NCI-H1105 treated with DMSO at 0.1 percent for 48 hours (cell line): ENCODE measurements at regions not wholly inside any gene's neighbourhood (a gene's known extent, or its start where the extent isn't known, plus 50 kb on each side); places are given as distances from the start of the nearest gene placed in this dataset.

Experiments used
- DNase-seq: peaks from one replicate; lab custom pipeline; 2025; lab: John Stamatoyannopoulos, UW

DNA sequence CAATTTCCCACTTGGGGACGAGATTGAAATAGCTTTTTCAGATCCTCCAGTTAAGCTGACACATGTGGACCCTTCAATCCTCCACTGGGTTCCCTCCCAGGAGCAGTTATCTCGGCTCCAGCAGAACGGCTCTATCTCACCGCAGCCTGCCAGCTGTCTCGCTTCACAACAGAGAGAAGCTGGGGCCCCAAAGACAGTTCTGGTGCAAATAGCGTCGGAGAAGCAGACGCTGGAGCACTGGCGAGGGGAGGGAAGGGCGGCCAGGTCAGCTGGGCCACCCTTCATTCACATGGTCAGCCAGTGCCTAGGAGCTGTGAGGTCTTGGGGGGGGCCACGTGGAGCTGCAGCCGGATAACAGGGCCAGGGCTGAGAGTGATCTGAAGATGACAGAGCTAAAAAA, 141.3 kb upstream of the SDK2 start:
- no peak for DNase-seq

- peak; percentile 3 for DNase-seq
Observed at GRCh38 chr17:73785958-73786743, 141.9 kb upstream of the SDK2 start.

GRCh38 chr17:73787076-73788059, 143.1 kb upstream of the SDK2 start:
- DNase-seq, result peak; percentile 46

DNA sequence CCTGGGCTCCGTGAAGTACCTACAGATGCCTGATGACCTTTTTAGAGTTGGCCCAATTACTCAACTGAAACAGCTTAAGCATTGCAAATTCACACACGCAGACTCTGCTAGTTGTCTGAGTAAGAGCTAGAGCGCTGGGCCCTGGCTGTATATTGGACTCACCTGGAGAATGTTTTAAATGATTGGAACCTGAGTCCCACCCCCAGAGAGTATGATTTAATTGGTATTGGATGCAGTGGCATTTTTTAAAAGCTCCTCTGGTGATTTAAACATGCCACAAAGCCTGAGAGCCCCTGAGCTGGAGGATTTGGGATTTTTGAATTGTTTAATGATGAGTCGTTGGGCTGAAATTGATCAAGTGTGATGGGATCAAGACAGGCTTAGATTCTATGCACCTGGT, 143.9 kb upstream of the SDK2 start:
- no peak for DNase-seq

GRCh38 chr17:73791121-73791520, 146.9 kb upstream of the SDK2 start:
- no peak for DNase-seq

- no peak for DNase-seq
Observed at GRCh38 chr17:73791631-73792030, 147.4 kb upstream of the SDK2 start.

DNA sequence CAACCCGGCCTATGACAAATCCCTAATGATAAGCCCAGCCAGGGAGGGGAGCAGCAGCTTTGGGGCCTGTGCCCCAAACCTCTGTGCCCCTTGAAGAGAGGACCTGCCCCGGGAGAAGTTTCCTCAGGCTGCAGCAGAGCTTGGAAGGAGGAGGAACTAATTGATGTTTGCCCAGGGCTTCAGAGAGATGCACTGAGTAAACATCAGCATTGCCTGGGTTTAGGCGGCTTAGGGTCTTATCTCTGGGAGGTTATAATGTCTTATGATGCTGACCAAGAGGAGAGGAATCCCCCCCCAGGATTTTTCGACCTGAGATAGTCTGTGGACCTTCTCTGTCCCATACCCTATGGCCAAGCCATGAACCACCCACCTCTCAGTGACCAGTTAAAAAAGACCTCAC, 148.7 kb upstream of the SDK2 start:
- no peak for DNase-seq

- DNase-seq, result no peak
Observed at GRCh38 chr17:73794336-73794735, 150.1 kb upstream of the SDK2 start.

DNA sequence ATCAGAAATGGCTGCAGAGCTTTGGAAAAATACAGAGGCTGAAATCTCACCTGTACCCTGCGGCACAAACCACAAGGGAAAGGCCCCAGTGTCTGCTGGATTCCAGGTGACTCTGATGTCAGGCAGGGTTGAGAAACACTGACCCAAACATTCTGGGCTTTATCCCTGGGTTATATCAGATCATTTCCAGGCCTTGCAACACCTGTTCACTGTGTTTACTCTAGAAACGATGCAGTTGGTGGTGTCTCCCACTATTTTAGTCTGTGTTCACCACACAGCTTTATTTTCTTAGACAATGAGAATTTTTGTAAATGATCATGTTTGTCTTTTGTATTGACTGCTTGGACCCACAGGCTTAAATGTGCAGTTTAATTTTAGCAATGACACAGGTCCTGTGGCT, 151.5 kb upstream of the SDK2 start:
- no peak for DNase-seq

- DNase-seq, result no peak
Observed at GRCh38 chr17:73797594-73798110, 153.4 kb upstream of the SDK2 start.

GRCh38 chr17:73798111-73798748, 154.0 kb upstream of the SDK2 start:
- no peak for DNase-seq

- DNase-seq, result no peak
Observed at GRCh38 chr17:73799096-73799495, 154.9 kb upstream of the SDK2 start.

GRCh38 chr17:73799781-73800627, 155.8 kb upstream of the SDK2 start:
- DNase-seq, result no peak

DNA sequence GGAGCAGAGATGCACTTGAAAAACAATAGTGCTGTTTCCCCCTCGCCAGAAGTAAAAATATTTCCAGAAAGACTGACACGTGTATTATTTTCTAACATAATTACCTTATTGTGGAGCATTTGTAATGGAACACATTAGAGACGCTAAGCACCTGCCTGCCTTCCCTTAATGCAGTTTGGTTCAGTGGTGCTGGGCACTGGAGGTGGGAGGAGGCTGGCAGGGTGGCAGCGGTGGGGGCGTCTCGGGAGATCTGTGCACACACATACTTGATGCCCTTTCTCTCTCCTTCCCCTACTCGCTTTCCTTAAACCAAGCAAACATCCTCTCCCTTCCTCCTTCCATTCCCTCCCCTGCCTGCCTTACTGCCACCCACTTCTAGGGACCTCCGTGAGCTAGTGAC, 156.6 kb upstream of the SDK2 start:
- DNase-seq, result peak; percentile 95

GRCh38 chr17:73801455-73802100, 157.3 kb upstream of the SDK2 start:
- peak; percentile 34 for DNase-seq

DNA sequence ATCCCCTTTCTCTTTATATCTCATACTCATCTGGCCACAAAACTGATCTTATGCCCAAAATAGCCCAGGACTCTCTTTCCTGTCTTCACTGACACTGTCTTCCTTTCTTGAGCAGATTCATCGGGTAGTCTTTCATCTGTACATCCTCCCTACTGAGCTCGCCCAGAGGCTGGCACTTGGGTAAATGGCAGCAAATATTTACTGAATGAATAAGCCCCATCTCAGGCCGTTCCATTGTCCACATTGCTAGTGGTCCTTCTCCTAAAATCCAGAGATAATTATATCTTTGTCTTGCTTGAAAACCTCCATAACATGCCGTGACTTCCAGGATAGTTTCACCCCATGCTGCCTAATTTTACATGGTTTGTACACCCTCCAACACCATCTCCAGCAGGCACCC, 158.1 kb upstream of the SDK2 start:
- no peak for DNase-seq

DNA sequence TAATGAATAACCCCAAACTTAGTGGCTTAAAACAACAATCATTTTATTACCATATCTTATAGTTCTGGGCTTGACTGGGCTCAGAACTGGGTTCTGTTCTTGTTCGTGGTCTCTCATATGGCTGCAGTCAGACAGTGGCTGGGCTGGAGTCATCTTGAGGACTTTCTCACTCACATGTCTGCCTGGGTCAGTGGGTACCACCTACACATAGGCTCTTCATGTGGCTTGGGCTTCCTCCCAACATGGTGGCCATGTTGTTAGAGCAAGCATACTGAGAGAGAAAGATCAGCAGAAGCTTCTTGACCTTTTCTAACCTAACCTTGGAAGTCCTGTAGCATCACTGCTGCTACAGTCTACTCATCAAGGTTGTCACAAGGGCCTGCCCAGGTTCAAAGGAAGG, 158.6 kb upstream of the SDK2 start:
- no peak for DNase-seq

DNA sequence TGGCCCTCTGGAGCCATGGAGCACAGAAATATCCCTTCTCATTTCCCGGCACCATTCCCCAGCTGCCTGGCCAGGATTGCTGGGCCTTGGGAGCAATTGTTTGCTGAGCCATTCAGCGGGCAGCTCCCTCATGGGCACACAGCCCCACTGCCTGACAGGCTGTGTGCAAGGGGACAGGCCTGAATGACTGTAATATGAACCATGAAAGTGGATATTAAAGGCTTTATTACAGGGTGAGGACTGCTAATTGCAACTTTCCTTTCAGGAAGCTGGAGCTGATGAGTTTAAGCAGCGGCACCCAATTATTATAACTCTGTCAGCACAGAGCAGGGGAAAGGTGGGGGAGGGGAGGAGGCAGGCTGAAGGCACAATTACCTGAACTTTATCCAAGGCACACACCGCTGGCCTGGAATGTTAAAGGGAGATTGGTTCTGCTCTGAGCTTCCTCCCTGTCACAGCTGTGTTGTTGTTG, 159.8 kb upstream of the SDK2 start:
- peak; percentile 95 for DNase-seq

GRCh38 chr17:73806768-73807167, 162.5 kb upstream of the SDK2 start:
- no peak for DNase-seq

DNA sequence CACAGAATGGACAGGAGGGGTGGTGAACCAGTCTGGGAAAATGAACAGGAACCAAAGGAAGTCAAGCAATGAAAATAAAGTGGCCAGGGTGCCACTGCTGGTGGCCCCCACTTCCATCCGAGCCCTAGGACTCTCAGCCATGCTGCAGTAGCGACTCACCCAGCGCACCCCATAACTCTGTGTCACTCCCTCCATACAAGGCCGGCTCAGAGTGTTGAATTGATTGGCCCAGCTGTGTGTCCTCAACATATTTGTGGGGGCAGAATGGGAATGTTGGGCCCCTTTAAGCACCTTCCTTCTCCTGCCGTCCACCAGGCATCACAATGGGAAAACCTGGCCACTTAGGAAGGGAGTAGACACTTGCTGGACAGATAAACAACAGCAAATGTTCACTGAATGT, 169.0 kb upstream of the SDK2 start:
- DNase-seq, result no peak

- DNase-seq, result no peak
Observed at GRCh38 chr17:73814075-73814474, 169.8 kb upstream of the SDK2 start.
